SU-DHL-6 (cell line): ENCODE measurements at regions not wholly inside any gene's neighbourhood (a gene's known extent, or its start where the extent isn't known, plus 50 kb on each side); places are given as distances from the start of the nearest gene placed in this dataset.

Experiments used
- H2AFZ ChIP-seq: fragments of 200-600 bp; sonication (generic); 2 replicates; pipeline ENCODE4 v1.6.1; 2014; ENCODE audit warnings: low read depth, mild to moderate bottlenecking, moderate library complexity, mixed read lengths, antibody characterized with exemption, low read length; ENCODE audit not compliant: severe bottlenecking
- H3F3A ChIP-seq: fragments of 200-600 bp; shearing (Covaris generic); 2 replicates; pipeline ENCODE4 v1.6.0; 2016; ENCODE audit warnings: antibody characterized with exemption, mild to moderate bottlenecking; ENCODE audit not compliant: insufficient read depth
- H3K27ac ChIP-seq: fragments of 200-600 bp; sonication (generic); 2 replicates; pipeline ENCODE4 v1.5.1; 2016; ENCODE audit warnings: low read depth, mild to moderate bottlenecking, low read length, moderate library complexity, mixed read lengths
- H3K27me3 ChIP-seq: fragments of 200-600 bp; sonication (generic), shearing (Covaris generic); 2 replicates; pipeline ENCODE4 v1.6.0; 2014; ENCODE audit warnings: mild to moderate bottlenecking, low read length
- H3K36me3 ChIP-seq: fragments of 200-600 bp; sonication (generic); 2 replicates; pipeline ENCODE4 v1.6.1; 2014; ENCODE audit warnings: mild to moderate bottlenecking, low read length, mixed read lengths
- H3K4me2 ChIP-seq: fragments of 300-600, 200-600 bp; shearing (Covaris generic), sonication (generic); 2 replicates; pipeline ENCODE4 v1.6.0; 2014; ENCODE audit warnings: low read length, low read depth, mild to moderate bottlenecking; ENCODE audit not compliant: poor library complexity, severe bottlenecking
- H3K4me3 ChIP-seq: fragments of 200-600 bp; sonication (generic); 2 replicates; pipeline ENCODE4 v1.5.1; 2014; ENCODE audit warnings: antibody characterized with exemption, low read length, mild to moderate bottlenecking, mixed read lengths; ENCODE audit not compliant: insufficient read depth, poor library complexity, severe bottlenecking
- H3K79me2 ChIP-seq: fragments of 200-600 bp; sonication (generic); 2 replicates; pipeline ENCODE4 v1.6.1; 2014; ENCODE audit warnings: mild to moderate bottlenecking, low read length, moderate library complexity; ENCODE audit not compliant: insufficient read depth
- H3K9ac ChIP-seq: fragments of 200-600 bp; sonication (generic); 2 replicates; pipeline ENCODE4 v1.7.0; 2014; ENCODE audit warnings: mild to moderate bottlenecking, low read length
- H3K9me2 ChIP-seq: fragments of 200-600 bp; sonication (generic); replicated peaks from 2 replicates; pipeline ENCODE4 v1.6.1; 2014; ENCODE audit warnings: low read length; ENCODE audit not compliant: insufficient read depth
- H3K9me3 ChIP-seq: fragments of 200-600 bp; sonication (generic); 2 replicates; pipeline ENCODE4 v1.6.1; 2014; ENCODE audit warnings: low read length, mixed read lengths; ENCODE audit not compliant: insufficient read depth
- H4K20me1 ChIP-seq: fragments of 200-600 bp; sonication (generic); 2 replicates; pipeline ENCODE4 v1.6.1; 2014; ENCODE audit warnings: low read depth, mild to moderate bottlenecking, antibody characterized with exemption, low read length, moderate library complexity, mixed read lengths
- CTCF ChIP-seq: fragments of 200-600 bp; sonication (generic); IDR thresholded peaks from one replicate; pipeline ENCODE4 v1.5.1; 2017; ENCODE audit warnings: antibody characterized with exemption, mild to moderate bottlenecking, low read length, moderate library complexity; ENCODE audit not compliant: insufficient read depth, poor library complexity, severe bottlenecking
- EZH2phosphoT487 ChIP-seq: fragments of 200-600 bp; sonication (generic), shearing (Covaris generic); conservative IDR thresholded peaks from 2 replicates; pipeline ENCODE4 v1.6.1; 2018; ENCODE audit warnings: mild to moderate bottlenecking, antibody characterized with exemption, low read length, moderate library complexity, mixed read lengths

GRCh38 chr6:113317891-113318574, 539.1 kb upstream of the MARCKS start:
- Histone ChIP-seq H3K27me3 (no peaks in the 10 kb centered on the region), H3K9me2 (no peaks in the 10 kb centered on the region), H3K4me2 (no peak overlapping the region), H3K27ac (no peak overlapping the region), H2AFZ (no peak overlapping the region), H4K20me1 (no peaks in the 10 kb centered on the region), H3K4me3 (no peak overlapping the region), H3K36me3 (no peaks in the 10 kb centered on the region), H3K79me2 (no peaks in the 10 kb centered on the region), H3F3A (no peaks in the 10 kb centered on the region), H3K9me3 (no peaks in the 10 kb centered on the region), H3K9ac (no peak overlapping the region)
- TF ChIP-seq EZH2phosphoT487 (no peak), CTCF (no peak)

GRCh38 chr6:113318575-113318917, 538.6 kb upstream of the MARCKS start:
- no peaks in the 10 kb centered on the region for H3K9me2 ChIP-seq
- no peak overlapping the region for H3K9ac ChIP-seq
- H3K79me2 ChIP-seq: no peaks in the 10 kb centered on the region
- no peak overlapping the region for H2AFZ ChIP-seq
- no peaks in the 10 kb centered on the region for H3K36me3 ChIP-seq
- no peaks in the 10 kb centered on the region for H4K20me1 ChIP-seq
- no peak for TF ChIP-seq EZH2phosphoT487
- no peak for TF ChIP-seq CTCF
- no peaks in the 10 kb centered on the region for H3K9me3 ChIP-seq
- H3F3A ChIP-seq: no peaks in the 10 kb centered on the region
- H3K4me3 ChIP-seq: no peak overlapping the region
- no peak overlapping the region for H3K4me2 ChIP-seq
- no peak overlapping the region for H3K27ac ChIP-seq
- H3K27me3 ChIP-seq: no peaks in the 10 kb centered on the region

- H3K27ac ChIP-seq: no peak overlapping the region
- no peaks in the 10 kb centered on the region for H3K79me2 ChIP-seq
- H3K4me3 ChIP-seq: no peak overlapping the region
- H3K9me2 ChIP-seq: no peaks in the 10 kb centered on the region
- no peak for TF ChIP-seq CTCF
- TF ChIP-seq EZH2phosphoT487: no peak
- H3K9me3 ChIP-seq: no peaks in the 10 kb centered on the region
- H3K9ac ChIP-seq: no peak overlapping the region
- no peaks in the 10 kb centered on the region for H3K36me3 ChIP-seq
- H4K20me1 ChIP-seq: no peaks in the 10 kb centered on the region
- no peaks in the 10 kb centered on the region for H3K27me3 ChIP-seq
- H3F3A ChIP-seq: no peaks in the 10 kb centered on the region
- H3K4me2 ChIP-seq: no peak overlapping the region
- H2AFZ ChIP-seq: no peak overlapping the region
Measured at GRCh38 chr6:113320653-113321052, 536.5 kb upstream of the MARCKS start.
